Neural progenitor cell (in vitro differentiated cells): ENCODE measurements at regions not wholly inside any gene's neighbourhood (a gene's known extent, or its start where the extent isn't known, plus 50 kb on each side); places are given as distances from the start of the nearest gene placed in this dataset.

Source experiments
- DNase-seq: peaks from one replicate; pipeline ENCODE4 v3.0.0-alpha.2; 2016; ENCODE audit warnings: low spot score
- H2AFZ ChIP-seq: fragments of 200-600 bp; sonication (generic); replicated peaks from 2 replicates; pipeline ENCODE4 v1.6.1; 2016; ENCODE audit warnings: antibody characterized with exemption
- H3F3A ChIP-seq: fragments of 200-600 bp; sonication (generic); 2 replicates; pipeline ENCODE4 v1.6.1; 2016; ENCODE audit warnings: antibody characterized with exemption, low read depth
- H3K27ac ChIP-seq: fragments of 200-600 bp; sonication (generic); 2 replicates; pipeline ENCODE4 v1.5.1; 2016; ENCODE audit warnings: mild to moderate bottlenecking
- H3K27me3 ChIP-seq: fragments of 200-600 bp; sonication (generic); 2 replicates; pipeline ENCODE4 v1.6.1; 2016; ENCODE audit warnings: mild to moderate bottlenecking, moderate library complexity
- H3K36me3 ChIP-seq: fragments of 200-600 bp; sonication (generic); 2 replicates; pipeline ENCODE4 v1.5.1; 2016
- H3K4me1 ChIP-seq: fragments of 200-600 bp; sonication (generic); 2 replicates; pipeline ENCODE4 v1.6.1; 2016; ENCODE audit warnings: mixed run types
- H3K4me2 ChIP-seq: fragments of 200-600 bp; sonication (generic); 2 replicates; pipeline ENCODE4 v1.6.1; 2016
- H3K4me3 ChIP-seq: fragments of 200-600 bp; sonication (generic); 2 replicates; pipeline ENCODE4 v1.5.1; 2016
- H3K79me2 ChIP-seq: fragments of 200-600 bp; sonication (generic); 2 replicates; pipeline ENCODE4 v1.6.1; 2016; ENCODE audit warnings: low read depth
- H3K9ac ChIP-seq: fragments of 200-600 bp; sonication (generic); 2 replicates; pipeline ENCODE4 v1.6.1; 2016
- H3K9me3 ChIP-seq: fragments of 200-600 bp; sonication (generic); 2 replicates; pipeline ENCODE4 v1.5.1; 2016; ENCODE audit warnings: low read depth
- H4K20me1 ChIP-seq: fragments of 200-600 bp; sonication (generic); 2 replicates; pipeline ENCODE4 v1.6.1; 2016; ENCODE audit warnings: low read depth
- H3K27ac Mint-ChIP-seq: 3 replicates; pipeline ENCODE4 v1.8.0; 2021; ENCODE audit warnings: mixed read lengths
- H3K27me3 Mint-ChIP-seq: 2 replicates; pipeline ENCODE4 v1.8.0; 2022; ENCODE audit warnings: low read depth, mild to moderate bottlenecking, inconsistent platforms, moderate library complexity, mixed read lengths; ENCODE audit not compliant: insufficient read depth
- H3K36me3 Mint-ChIP-seq: 3 replicates; pipeline ENCODE4 v1.8.0; 2021; ENCODE audit warnings: mixed read lengths
- H3K4me1 Mint-ChIP-seq: 3 replicates; pipeline ENCODE4 v1.8.0; 2021; ENCODE audit warnings: mixed read lengths
- H3K4me3 Mint-ChIP-seq: 3 replicates; pipeline ENCODE4 v1.8.0; 2021; ENCODE audit warnings: mild to moderate bottlenecking, moderate library complexity, mixed read lengths
- H3K9me3 Mint-ChIP-seq: 3 replicates; pipeline ENCODE4 v1.8.0; 2020; ENCODE audit warnings: mixed read lengths
- EZH2 ChIP-seq: fragments of 200-600 bp; sonication (generic); IDR thresholded peaks from 2 replicates; pipeline ENCODE4 v1.6.1; 2017; ENCODE audit warnings: antibody characterized with exemption, mild to moderate bottlenecking, moderate library complexity
- EZH2phosphoT487 ChIP-seq: fragments of 200-600 bp; sonication (generic); IDR thresholded peaks from 2 replicates; pipeline ENCODE4 v1.6.1; 2017; ENCODE audit warnings: antibody characterized with exemption
- TF ChIP-seq, protein P1 (sequence below): fragments of 200-600 bp; sonication (generic); IDR thresholded peaks from 2 replicates; pipeline ENCODE4 v1.5.1; 2017; ENCODE audit warnings: antibody characterized with exemption, mild to moderate bottlenecking

- DNase-seq, result no peak
- no peaks in the 10 kb centered on the region for H3K36me3 Mint-ChIP-seq
- no peak overlapping the region for H2AFZ ChIP-seq
- no peaks in the 10 kb centered on the region for H3K4me1 Mint-ChIP-seq
- no peaks in the 10 kb centered on the region for H3K79me2 ChIP-seq
- no peaks in the 10 kb centered on the region for H3K36me3 ChIP-seq
- H3K4me1 ChIP-seq, result no peaks in the 10 kb centered on the region
- no peaks in the 10 kb centered on the region for H3K9me3 ChIP-seq
- no peak overlapping the region for H3K9ac ChIP-seq
- no peak overlapping the region for H3K4me3 Mint-ChIP-seq
- no peaks in the 10 kb centered on the region for H4K20me1 ChIP-seq
- TF ChIP-seq EZH2, result no peak
- TF ChIP-seq, protein P1, sequence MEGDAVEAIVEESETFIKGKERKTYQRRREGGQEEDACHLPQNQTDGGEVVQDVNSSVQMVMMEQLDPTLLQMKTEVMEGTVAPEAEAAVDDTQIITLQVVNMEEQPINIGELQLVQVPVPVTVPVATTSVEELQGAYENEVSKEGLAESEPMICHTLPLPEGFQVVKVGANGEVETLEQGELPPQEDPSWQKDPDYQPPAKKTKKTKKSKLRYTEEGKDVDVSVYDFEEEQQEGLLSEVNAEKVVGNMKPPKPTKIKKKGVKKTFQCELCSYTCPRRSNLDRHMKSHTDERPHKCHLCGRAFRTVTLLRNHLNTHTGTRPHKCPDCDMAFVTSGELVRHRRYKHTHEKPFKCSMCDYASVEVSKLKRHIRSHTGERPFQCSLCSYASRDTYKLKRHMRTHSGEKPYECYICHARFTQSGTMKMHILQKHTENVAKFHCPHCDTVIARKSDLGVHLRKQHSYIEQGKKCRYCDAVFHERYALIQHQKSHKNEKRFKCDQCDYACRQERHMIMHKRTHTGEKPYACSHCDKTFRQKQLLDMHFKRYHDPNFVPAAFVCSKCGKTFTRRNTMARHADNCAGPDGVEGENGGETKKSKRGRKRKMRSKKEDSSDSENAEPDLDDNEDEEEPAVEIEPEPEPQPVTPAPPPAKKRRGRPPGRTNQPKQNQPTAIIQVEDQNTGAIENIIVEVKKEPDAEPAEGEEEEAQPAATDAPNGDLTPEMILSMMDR, result no peak
- no peak for TF ChIP-seq EZH2phosphoT487
- no peaks in the 10 kb centered on the region for H3K27me3 ChIP-seq
- no peaks in the 10 kb centered on the region for H3F3A ChIP-seq
- no peaks in the 10 kb centered on the region for H3K9me3 Mint-ChIP-seq
- H3K27me3 Mint-ChIP-seq, result peaks cover 7% of the 10 kb centered on the region
- no peak overlapping the region for H3K27ac ChIP-seq
- no peak overlapping the region for H3K4me3 ChIP-seq
- no peak overlapping the region for H3K27ac Mint-ChIP-seq
- no peak overlapping the region for H3K4me2 ChIP-seq
Observed at GRCh38 chr10:130576427-130576826, 440.2 kb downstream of the GLRX3 start.

- TF ChIP-seq, protein P1, result no peak
- TF ChIP-seq EZH2phosphoT487, result no peak
- no peak for TF ChIP-seq EZH2
- Mint-ChIP-seq H3K27ac (no peak overlapping the region), H3K27me3 (peaks cover 8% of the 10 kb centered on the region), H3K4me1 (no peaks in the 10 kb centered on the region), H3K36me3 (no peaks in the 10 kb centered on the region), H3K4me3 (no peak overlapping the region), H3K9me3 (no peaks in the 10 kb centered on the region)
- Histone ChIP-seq H3K9ac (no peak overlapping the region), H3K4me2 (no peak overlapping the region), H3F3A (no peaks in the 10 kb centered on the region), H2AFZ (no peak overlapping the region), H3K4me3 (no peak overlapping the region), H4K20me1 (no peaks in the 10 kb centered on the region), H3K79me2 (no peaks in the 10 kb centered on the region), H3K36me3 (no peaks in the 10 kb centered on the region), H3K27ac (no peak overlapping the region), H3K9me3 (no peaks in the 10 kb centered on the region), H3K27me3 (no peaks in the 10 kb centered on the region), H3K4me1 (no peaks in the 10 kb centered on the region)
- no peak for DNase-seq
Observed at GRCh38 chr10:130577039-130577438, 440.8 kb downstream of the GLRX3 start.

GRCh38 chr10:130578532-130579289 is 442.5 kb downstream of the GLRX3 start:
- no peak for DNase-seq
- Histone ChIP-seq H3K27me3 (no peaks in the 10 kb centered on the region), H3F3A (no peaks in the 10 kb centered on the region), H4K20me1 (no peaks in the 10 kb centered on the region), H3K4me1 (no peaks in the 10 kb centered on the region), H3K79me2 (no peaks in the 10 kb centered on the region), H3K36me3 (no peaks in the 10 kb centered on the region), H3K4me2 (no peak overlapping the region), H2AFZ (no peak overlapping the region), H3K4me3 (no peak overlapping the region), H3K9ac (no peak overlapping the region), H3K27ac (no peak overlapping the region), H3K9me3 (no peaks in the 10 kb centered on the region)
- no peak for TF ChIP-seq EZH2
- TF ChIP-seq, protein P1, result no peak
- TF ChIP-seq EZH2phosphoT487, result no peak
- Mint-ChIP-seq H3K9me3 (no peaks in the 10 kb centered on the region), H3K4me3 (no peak overlapping the region), H3K27ac (no peak overlapping the region), H3K4me1 (no peaks in the 10 kb centered on the region), H3K27me3 (peaks cover 5% of the 10 kb centered on the region), H3K36me3 (no peaks in the 10 kb centered on the region)
